HG02798 (cell line): ENCODE measurements at regions not wholly inside any gene's neighbourhood (a gene's known extent, or its start where the extent isn't known, plus 50 kb on each side); places are given as distances from the start of the nearest gene placed in this dataset.
A peak's percentile ranks its signal among the peaks of the same experiment; 100 is the strongest.
"Not testable (repeated sequence)": the region's sequence is repeated elsewhere in the genome, so short reads cannot be mapped to it uniquely, and the experiment has no call there.

Experiments
- ATAC-seq: cut with Tn5 transposase; IDR thresholded peaks from one replicate; pipeline ENCODE4 v1.9.1; 2021; ENCODE audit warnings: mild to moderate bottlenecking; ENCODE audit not compliant: unreplicated experiment, poor library complexity

DNA sequence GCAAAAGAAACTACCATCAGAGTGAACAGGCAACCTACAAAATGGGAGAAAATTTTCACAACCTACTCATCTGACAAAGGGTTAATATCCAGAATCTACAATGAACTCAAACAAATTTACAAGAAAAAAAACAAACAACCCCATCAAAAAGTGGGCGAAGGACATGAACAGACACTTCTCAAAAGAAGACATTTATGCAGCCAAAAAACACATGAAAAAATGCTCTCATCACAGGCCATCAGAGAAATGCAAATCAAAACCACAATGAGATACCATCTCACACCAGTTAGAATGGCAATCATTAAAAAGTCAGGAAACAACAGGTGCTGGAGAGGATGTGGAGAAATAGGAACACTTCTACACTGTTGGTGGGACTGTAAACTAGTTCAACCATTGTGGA, 170.1 kb downstream of the MEX3B start:
- ATAC-seq: not testable (repeated sequence)

- not testable (repeated sequence) for ATAC-seq
These were observed 175.1 kb downstream of the MEX3B start for GRCh38 chr15:81870746-81871106.

DNA sequence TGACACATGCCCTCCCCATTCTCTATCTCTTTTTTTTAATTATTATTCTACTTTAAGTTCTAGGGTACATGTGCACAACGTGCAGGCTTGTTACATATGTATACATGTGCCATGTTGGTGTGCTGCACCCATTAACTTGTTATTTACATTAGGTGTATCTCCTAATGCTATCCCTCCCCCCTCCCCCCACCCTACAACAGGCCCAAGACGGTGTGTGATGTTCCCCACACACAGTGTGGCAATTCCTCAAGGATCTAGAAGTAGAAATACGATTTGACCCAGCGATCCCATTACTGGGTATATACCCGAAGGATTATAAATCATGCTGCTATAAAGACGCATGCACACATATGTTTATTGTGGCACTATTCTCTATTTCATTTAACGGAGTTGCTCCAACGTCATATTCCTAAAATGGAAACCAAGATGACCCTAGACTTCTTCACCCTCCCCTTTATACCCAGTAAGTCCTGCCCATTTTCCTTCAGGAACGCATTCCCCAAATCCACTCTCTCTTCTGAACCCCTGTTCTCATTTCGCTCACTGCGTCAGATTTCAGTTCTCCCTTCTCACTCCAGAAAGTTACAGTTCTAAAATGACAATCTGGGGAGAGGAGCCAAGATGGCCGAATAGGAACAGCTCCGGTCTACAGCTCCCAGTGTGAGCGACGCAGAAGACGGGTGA, 175.6 kb downstream of the MEX3B start:
- not testable (repeated sequence) for ATAC-seq

DNA sequence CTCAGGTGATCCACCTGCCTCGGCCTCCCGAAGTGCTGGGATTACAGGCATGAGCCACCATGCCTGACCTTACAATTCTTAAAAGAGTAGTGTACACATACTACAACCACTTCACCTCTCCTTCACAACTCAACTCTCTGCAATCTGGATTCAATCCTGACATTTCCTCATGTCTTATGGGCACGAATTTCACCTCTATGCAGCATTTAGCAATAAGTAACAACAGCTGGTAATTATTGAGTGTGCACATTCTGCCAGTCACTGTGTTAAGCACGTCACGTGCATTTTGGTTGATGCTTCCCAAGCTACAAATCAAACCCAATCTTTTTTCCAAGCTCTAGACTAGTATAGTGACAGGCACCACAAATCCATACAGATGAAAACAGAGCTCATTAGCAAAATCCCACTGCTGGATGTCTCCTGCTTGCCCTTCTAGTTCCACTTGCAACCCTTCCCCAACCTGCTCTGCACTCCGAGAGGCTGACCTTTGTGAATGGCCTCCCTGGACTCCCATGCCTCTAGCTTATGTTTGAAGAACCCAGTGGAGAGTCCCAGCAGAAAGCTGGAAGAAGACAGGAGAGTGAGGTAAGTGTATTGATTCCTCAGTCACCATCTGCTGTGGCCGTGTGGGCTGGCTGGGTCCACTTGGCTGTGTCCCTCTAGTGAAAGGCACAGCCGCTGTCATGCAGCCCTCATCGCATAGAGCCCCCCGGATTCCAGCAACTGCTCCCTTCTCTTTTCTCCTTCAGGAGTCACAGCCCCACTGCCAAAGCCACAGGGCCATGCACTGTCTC, 176.5 kb downstream of the MEX3B start:
- ATAC-seq: no peak

- ATAC-seq: peak; percentile 95
These were observed 179.8 kb downstream of the MEX3B start for GRCh38 chr15:81865850-81866537.

GRCh38 chr15:81863162-81863561, 182.7 kb downstream of the MEX3B start:
- ATAC-seq: no peak

GRCh38 chr15:81859737-81860516, 185.9 kb downstream of the MEX3B start:
- no peak for ATAC-seq

- no peak for ATAC-seq
These were observed 187.2 kb downstream of the MEX3B start for GRCh38 chr15:81858586-81858985.

GRCh38 chr15:81858136-81858535, 187.7 kb downstream of the MEX3B start:
- no peak for ATAC-seq

- no peak for ATAC-seq
These were observed 189.2 kb downstream of the MEX3B start for GRCh38 chr15:81856634-81857026.

- ATAC-seq: no peak
These were observed 189.7 kb downstream of the MEX3B start for GRCh38 chr15:81856001-81856633.

- ATAC-seq: no peak
These were observed 192.6 kb downstream of the MEX3B start for GRCh38 chr15:81853150-81853748.

GRCh38 chr15:81852411-81853149, 193.2 kb downstream of the MEX3B start:
- ATAC-seq: no peak

- ATAC-seq: no peak
These were observed 194.1 kb downstream of the MEX3B start for GRCh38 chr15:81851757-81852156.

GRCh38 chr15:81851325-81851724, 194.5 kb downstream of the MEX3B start:
- no peak for ATAC-seq

GRCh38 chr15:81849289-81849688, 196.5 kb downstream of the MEX3B start:
- no peak for ATAC-seq

GRCh38 chr15:81848701-81849100, 197.1 kb downstream of the MEX3B start:
- no peak for ATAC-seq

DNA sequence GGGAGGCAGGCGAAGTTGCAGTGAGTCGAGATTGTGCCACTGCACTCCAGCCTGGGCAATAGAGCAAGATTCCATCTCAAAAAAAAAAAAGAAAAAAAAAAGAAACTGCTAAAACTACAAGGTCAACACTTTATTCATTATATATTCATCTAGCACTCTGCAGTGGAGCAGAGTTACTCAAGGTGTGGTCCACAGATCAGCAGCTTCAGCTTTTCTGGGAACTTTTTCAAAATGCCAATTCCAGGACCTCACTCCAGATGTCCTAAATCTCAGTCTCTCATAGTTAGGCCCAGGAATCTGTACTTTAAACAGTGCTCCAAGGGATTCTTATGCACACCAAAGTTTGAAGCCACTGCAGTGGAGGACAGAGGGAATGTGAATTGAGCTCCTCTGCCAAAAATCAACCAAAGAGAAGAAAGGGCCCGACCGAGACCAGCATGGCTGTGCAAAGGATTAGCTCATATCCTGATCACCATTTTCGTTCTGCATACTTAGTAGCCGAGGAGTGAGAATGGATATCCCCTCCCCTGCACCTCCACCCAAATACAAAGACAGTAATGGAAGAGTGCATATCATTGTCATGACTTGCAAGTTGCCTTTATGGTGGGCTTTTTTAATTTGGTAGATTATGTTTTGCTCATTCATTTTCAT, 201.9 kb downstream of the MEX3B start:
- no peak for ATAC-seq

DNA sequence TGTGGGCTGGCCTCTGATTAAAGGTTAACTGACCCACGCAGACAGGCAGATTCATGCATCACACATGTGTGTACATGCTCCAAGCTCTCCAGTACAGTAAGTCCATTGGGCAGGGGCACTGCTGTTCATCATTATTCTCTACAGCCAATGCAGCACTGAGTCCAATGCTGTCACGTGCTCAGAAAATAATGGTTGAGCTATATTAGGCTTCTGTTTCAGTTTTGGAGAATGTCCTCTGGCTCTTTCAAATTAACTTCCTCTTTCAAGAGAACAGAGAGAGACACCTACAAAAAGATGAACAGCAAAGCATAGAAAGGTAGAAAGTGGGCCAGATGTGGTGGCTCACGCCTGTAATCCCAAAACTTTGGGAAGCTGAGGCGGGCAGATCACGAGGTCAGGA, 202.6 kb downstream of the MEX3B start:
- peak; percentile 52 for ATAC-seq
